LNCaP clone FGC (cell line): ENCODE measurements at regions not wholly inside any gene's neighbourhood (a gene's known extent, or its start where the extent isn't known, plus 50 kb on each side); places are given as distances from the start of the nearest gene placed in this dataset.
"Not testable (repeated sequence)": the region's sequence is repeated elsewhere in the genome, so short reads cannot be mapped to it uniquely, and the experiment has no call there.

Experiments
- DNase-seq: peaks from one replicate; pipeline ENCODE4 v3.0.0-alpha.2; 2011; ENCODE audit warnings: low read depth
- H3K4me3 ChIP-seq: 2 replicates; pipeline ENCODE4 v1.5.1; 2011; ENCODE audit warnings: mild to moderate bottlenecking, low read depth, low read length, control low read depth
- TF ChIP-seq, protein P1 (sequence below): IDR thresholded peaks from 2 replicates; pipeline ENCODE4 v1.5.1; 2012; ENCODE audit warnings: mild to moderate bottlenecking; ENCODE audit not compliant: control insufficient read depth, insufficient read depth; ENCODE audit errors: extremely low read depth

DNA sequence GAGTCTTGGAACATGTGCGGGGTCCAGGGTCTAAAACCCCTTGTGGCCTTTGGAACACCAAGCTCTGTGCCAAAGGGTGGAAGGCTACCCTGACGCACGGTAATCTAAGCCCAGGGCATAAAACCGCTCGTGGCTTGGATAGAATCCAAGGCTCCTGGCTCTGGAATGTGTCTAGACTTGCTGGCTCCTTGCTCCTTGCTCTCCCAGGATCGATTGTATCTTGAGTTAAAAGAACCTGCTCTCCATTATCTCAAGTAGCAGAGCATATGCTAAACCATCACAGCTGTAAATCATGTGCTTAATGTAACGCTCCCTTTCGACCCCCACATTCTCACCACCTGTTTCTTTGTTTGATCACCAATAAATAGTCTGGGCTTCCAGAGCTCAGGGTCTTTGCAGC is 50.3 kb downstream of the TLCD4 start:
- H3K4me3 ChIP-seq, DNase-seq: not testable (repeated sequence)

DNA sequence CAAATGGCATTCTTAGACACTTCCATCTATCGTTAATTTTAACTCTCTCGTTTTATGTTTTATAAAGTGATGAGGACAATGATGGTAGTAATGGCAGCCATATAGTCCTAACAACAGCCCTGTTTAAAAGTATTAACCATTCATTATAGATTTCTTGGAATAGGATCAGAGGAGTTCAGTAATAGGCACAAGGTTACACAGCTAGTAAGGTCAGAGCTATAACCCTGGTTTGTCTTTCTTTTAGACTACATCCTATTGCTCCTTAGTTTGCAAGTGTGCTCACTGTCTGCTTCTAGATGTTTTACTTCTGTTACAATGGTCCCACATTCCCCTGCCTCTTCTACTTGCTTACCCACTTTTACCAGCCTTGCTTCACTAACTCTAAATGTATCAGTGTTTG is 50.9 kb downstream of the TLCD4 start:
- H3K4me3 ChIP-seq = no peak overlapping the region
- TF ChIP-seq, protein P1, sequence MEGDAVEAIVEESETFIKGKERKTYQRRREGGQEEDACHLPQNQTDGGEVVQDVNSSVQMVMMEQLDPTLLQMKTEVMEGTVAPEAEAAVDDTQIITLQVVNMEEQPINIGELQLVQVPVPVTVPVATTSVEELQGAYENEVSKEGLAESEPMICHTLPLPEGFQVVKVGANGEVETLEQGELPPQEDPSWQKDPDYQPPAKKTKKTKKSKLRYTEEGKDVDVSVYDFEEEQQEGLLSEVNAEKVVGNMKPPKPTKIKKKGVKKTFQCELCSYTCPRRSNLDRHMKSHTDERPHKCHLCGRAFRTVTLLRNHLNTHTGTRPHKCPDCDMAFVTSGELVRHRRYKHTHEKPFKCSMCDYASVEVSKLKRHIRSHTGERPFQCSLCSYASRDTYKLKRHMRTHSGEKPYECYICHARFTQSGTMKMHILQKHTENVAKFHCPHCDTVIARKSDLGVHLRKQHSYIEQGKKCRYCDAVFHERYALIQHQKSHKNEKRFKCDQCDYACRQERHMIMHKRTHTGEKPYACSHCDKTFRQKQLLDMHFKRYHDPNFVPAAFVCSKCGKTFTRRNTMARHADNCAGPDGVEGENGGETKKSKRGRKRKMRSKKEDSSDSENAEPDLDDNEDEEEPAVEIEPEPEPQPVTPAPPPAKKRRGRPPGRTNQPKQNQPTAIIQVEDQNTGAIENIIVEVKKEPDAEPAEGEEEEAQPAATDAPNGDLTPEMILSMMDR = no peak
- DNase-seq = no peak

DNA sequence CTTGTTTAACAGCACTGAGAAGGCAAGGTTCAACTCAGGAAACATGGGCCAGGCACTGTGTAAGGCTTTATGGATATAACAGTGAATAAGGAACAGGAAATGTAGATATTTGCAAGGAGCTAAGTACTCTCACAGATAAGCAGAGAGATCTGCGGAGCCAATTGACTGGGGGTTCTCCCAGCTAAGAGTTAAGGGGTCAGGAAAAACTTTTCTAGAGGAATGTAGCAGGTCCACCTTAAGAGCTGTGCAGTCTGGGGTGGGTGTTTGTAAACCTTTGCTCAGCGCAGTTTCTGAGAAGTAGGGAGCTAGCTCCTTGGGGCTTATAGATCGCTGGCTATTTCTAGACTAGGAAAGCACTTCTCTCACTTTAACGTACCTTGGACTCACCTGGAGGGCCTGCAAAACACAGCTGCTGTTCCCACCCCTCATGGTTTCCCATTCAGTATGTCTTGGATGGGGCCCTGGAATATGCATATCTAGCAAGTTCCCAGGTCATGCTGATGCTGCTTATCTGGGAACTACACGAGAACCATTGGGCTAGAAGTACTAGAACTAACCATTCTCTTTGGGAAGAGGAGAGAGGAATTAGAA is 51.7 kb downstream of the TLCD4 start:
- no peak overlapping the region for H3K4me3 ChIP-seq
- no peak for DNase-seq
- TF ChIP-seq, protein P1 = no peak

DNA sequence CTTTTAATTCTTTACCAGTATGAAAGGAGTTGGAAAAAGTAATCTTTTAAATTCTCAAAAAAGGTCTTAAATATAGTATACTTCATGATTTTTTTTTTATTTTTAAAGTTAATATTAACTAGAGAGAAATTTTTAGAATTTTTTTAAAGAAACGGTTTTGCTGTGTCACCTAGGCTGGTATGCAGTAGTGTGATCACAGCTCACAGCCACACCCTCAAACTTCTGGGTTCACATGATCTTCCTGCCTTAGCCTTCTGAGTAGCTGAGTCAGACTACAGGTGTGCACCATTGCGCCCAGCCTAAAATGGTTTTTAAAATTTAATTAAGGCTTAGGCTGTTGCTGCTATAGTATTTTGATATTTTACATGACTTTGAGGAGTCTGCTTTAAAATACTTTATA is 52.4 kb downstream of the TLCD4 start:
- H3K4me3 ChIP-seq = no peak overlapping the region
- no peak for DNase-seq
- TF ChIP-seq, protein P1 = no peak

DNA sequence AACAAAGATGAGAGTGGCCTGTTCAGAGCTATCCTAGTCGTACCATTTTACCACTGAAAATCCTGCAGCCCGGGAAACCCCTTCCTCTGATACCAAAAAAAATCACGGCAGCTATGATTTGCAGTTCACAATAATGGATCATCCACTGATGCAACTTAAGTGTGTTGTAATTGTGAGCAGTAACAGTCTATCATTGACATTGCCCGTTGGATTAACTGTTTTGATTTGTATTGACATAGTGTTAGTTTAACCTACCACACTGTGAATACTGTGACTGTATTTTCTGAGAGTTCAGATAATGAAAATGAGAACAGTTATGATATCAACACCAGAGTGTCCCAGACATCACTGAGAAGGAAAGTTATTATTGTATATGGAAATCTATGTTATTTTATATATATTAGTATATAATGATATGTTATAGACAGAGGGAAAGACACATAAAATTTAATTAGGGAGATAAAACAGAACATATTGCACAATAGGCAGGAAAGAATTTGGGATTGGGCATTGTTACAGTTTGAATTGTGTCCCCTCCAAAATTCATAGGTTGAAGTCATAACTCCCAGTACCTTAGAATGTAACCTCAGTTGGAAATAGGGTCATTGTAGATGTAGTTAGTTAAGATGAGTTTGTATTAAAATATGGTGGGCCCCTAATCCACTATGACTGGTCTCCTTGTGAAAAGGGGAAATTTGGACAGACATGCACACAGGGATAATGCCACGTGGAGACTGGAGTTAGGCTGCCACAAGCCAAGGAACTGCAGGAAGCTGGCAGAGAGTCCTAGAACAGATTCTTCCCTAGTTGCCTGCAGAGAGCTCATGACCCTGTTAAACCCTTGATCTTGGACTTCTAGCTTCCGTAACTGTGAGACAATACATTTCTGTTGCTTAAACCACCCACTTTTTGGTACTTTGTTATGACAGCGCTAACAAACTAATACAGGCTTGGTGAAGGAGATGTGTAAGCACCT is 54.4 kb downstream of the TLCD4 start:
- TF ChIP-seq, protein P1 = no peak
- H3K4me3 ChIP-seq = no peak overlapping the region
- DNase-seq = peak; percentile 17

DNA sequence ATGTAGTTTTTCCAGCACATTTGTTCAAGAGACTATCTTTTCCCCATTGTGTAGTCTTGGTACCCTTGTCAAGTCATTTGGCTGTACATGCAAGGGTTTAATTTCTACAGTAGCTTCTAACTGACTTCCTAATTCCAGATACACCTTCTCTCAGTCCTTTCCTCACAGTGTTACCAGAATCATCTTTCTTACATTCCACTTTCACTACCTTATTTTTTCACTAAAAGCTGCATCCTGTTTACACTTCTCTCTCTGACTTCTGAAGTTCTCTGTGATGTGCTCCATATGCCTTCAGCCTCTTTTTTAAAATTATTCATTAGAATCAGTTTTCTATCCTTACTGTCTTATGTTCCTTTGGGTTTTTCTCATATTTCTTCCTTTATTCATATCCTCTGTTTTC is 57.1 kb upstream of the RWDD3 start:
- no peak for DNase-seq
- TF ChIP-seq, protein P1 = no peak
- H3K4me3 ChIP-seq = no peak overlapping the region

DNA sequence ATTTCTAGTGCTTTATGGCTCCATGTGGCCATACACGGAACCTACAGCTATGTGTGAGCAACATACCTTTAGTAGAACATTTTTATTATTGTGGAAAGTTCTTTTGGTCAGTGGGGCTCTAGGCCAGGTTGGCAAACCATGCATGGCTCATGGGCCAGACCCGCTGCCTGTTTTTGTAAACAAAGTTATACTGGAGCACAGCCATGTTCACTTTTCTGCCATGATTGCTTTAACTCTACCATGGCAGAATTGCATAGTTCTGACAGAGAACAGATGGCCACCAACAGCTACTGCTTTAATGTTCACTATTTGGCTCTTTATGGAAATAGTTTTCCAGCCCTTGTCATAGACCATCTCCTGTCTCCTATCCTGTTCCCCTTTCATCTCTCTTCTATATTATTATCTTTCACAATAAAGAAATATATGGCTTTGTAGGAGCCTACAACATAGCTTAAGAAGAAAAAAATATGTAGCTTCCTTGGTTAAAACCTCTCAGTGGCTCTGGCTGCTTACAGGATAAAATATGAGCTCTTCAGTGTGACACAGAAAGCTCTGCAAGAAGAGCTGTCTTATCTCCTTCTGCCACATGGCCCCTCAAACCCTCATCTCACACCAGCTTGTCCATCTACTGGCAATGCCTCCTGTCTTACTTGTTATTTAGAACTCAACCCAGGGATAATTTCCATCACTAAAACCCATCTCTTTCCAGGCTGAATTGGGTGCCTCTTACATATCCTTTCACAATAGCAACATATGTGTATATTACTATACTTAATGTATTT is 54.6 kb upstream of the RWDD3 start:
- no peak for DNase-seq

More for the DNA sequence above, 54.6 kb upstream of the RWDD3 start:
- TF ChIP-seq, protein P1 = no peak
- no peak overlapping the region for H3K4me3 ChIP-seq
